ENCODE measurements at regions not wholly inside any gene's neighbourhood (a gene's known extent, or its start where the extent isn't known, plus 50 kb on each side); places are given as distances from the start of the nearest gene placed in this dataset.
"Not testable (repeated sequence)": the region's sequence is repeated elsewhere in the genome, so short reads cannot be mapped to it uniquely, and the experiment has no call there.

DNA sequence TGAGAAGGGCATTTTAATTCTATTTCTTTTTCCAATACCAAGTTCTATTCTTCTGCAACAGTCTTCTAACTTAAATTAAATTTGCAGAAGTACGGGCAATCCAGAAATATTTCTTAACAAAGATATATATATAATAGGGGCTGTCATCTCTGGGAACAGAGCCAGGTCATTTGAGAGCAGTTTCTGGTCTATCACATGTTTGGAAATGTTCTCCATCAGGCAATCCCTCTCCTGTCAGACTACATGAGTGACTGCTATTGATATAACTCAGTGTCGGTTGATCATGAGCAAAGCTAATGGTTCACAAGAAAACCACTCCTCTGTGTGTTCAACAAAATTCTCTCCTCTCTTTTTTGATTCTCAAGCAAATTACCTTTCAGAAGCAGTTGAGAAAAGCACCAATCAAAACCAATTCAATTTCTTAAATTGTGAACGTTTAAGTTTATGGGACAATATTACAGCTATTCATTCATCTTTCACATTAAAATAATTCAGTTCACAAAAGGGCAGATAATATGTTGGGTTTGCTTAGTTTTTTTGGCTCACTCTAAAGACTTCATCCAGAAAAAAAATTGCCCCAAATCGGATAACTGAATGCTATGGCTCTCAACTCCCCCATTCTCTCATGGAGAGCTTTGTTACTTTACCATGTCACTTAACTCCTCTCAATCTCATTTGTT lies 152.9 kb upstream of the TGFBR2 start:
- no peak overlapping the region for H3K27ac ChIP-seq
- DNase-seq (ENCODE audit: low read depth, low spot score) = no peak

GRCh38 chr3:30454636-30455035 lies 151.8 kb upstream of the TGFBR2 start:
- no peak for DNase-seq (ENCODE audit: low read depth, low spot score)
- no peak overlapping the region for H3K27ac ChIP-seq

DNA sequence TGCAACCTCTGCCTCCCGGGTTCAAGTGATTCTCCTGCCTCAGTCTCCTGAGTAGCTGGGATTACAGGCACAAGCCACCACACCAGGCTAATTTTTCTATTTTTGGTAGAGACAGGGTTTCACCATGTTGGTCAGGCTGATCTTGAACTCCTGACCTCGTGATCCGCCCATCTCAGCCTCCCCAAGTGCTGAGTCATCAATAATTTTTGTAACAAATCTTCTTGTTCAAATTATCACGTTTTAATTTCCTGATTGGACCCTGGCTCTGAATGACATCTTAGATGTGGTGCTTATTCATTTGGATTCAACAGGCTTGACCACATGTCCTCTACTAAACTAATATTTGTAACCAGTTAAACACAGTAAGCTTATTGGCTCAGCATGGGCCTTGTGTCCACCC lies 151.3 kb upstream of the TGFBR2 start:
- not testable (repeated sequence) for H3K27ac ChIP-seq; DNase-seq (ENCODE audit: low read depth, low spot score)

DNA sequence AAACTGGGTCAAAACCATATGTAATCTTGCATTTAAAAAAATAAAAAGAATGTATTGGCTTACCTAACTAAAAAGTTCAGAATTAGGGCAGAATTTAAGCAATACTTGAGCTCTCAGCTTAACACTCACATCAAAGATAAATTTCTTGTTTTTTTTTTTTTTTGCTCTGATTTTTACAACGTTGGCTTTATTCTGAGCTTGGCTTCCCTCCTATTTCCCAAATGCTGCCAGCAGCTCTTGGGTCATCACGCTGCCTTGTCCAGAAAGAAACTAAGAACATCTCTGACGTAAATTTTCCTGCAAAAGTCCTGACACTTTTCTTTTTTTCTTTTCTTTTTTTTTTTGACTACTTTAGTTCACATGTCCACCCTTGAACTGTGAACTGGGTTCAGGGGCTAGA lies 150.6 kb upstream of the TGFBR2 start:
- H3K27ac ChIP-seq = no peak overlapping the region
- no peak for DNase-seq (ENCODE audit: low read depth, low spot score)

DNA sequence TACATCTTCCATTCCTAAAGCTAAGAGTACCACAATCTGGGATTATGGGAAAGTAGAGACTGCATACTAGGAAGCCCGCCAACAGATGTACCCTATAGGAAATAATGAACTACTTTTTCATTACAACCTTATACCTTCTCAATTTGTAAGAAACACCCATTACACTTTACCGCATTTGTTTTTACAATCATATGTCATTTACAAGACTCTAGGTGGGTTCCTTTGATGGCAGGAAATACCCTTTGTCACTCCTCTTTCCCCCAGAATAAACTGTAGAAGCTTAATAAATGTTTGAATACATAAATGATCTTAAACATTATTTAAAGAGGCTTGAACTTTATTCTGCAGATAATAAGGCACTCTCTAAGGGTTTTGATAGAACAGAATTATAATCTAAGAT lies 150.1 kb upstream of the TGFBR2 start:
- H3K27ac ChIP-seq = no peak overlapping the region
- DNase-seq (ENCODE audit: low read depth, low spot score) = no peak

DNA sequence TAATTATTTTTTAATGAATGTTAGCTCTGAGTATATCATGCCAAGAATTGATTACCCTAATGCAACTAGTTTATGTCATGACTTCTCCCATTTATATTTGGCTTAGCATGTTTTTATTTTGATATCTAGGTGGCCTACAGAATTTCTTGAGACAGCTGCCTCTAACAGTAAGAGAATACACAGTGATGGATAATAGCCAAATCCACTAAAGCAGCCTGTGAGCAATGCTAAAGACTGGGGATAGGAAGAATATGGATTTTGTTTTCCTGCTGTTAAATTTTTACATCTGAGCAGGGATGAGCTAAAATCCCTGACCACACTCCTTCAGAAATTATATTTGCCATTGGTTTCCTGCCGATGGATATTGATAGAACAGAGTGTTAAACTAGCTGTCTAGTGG lies 149.3 kb upstream of the TGFBR2 start:
- DNase-seq (ENCODE audit: low read depth, low spot score) = no peak

GRCh38 chr3:30457726-30458125 lies 148.7 kb upstream of the TGFBR2 start:
- no peak overlapping the region for H3K27ac ChIP-seq

More for the DNA sequence above, 149.3 kb upstream of the TGFBR2 start:
- no peak overlapping the region for H3K27ac ChIP-seq

GRCh38 chr3:30458376-30459171 lies 147.8 kb upstream of the TGFBR2 start:
- DNase-seq (ENCODE audit: low read depth, low spot score) = no peak
- H3K27ac ChIP-seq = no peak overlapping the region

More at GRCh38 chr3:30457726-30458125, 148.7 kb upstream of the TGFBR2 start:
- DNase-seq (ENCODE audit: low read depth, low spot score) = no peak

DNA sequence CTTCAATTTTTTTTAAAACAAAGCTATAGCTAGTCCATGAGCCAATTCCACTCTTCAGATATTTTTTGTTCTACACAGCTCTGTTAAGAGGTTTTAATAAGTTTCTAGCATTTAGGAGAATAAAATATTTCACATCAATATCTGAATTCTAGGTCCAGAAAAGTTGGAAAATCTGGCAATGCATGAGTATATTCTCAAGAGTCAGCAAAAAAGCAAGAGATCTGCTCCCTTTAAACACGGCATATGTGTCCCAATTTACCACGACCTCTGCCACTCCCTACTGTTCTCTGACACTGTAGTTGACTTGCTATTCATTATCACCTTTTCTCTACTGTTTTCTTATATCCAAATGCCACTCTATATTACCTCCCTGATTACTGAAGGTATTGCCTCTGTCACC lies 145.1 kb upstream of the TGFBR2 start:
- DNase-seq (ENCODE audit: low read depth, low spot score) = no peak
- no peak overlapping the region for H3K27ac ChIP-seq

DNA sequence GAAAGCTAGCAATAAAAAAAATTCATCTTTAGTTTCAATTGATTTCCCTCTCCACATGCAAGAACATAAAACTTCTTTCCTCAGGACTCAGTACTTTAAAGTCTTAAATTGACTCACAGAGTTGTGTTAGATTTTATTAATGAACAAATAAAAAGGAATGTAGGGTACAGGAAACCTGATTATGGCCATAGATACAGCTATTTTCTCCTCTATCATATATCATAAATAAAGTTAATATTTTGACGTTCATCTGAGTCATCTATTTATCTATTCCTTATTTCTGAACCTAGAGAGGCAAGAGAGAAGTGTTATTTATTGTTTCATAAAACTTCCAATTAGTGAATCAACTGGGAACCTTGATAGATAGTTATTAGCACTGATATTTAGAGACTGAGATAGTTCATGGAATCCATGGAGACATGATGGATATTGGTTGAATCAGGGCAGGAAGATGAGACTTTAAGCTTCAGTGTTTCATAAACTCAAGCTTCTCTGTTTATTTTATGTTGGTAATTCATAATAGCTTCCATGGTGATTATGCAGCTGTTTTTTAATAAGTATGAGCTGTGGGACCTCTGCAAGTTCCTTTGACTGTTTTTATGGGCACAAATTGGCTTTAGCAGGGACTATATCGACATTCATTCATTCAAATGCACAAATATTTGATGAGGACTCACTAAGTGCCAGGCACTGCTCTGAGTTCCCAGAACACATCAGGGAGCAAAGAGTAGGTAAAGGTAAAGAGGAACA lies 143.5 kb upstream of the TGFBR2 start:
- H3K27ac ChIP-seq = no peak overlapping the region
- DNase-seq (ENCODE audit: low read depth, low spot score) = no peak

- no peak for DNase-seq (ENCODE audit: low read depth, low spot score)
- no peak overlapping the region for H3K27ac ChIP-seq
These were observed 142.0 kb upstream of the TGFBR2 start for GRCh38 chr3:30464381-30464780.

- no peak for DNase-seq (ENCODE audit: low read depth, low spot score)
- H3K27ac ChIP-seq = no peak overlapping the region
These were observed 140.9 kb upstream of the TGFBR2 start for GRCh38 chr3:30465454-30465853.

DNA sequence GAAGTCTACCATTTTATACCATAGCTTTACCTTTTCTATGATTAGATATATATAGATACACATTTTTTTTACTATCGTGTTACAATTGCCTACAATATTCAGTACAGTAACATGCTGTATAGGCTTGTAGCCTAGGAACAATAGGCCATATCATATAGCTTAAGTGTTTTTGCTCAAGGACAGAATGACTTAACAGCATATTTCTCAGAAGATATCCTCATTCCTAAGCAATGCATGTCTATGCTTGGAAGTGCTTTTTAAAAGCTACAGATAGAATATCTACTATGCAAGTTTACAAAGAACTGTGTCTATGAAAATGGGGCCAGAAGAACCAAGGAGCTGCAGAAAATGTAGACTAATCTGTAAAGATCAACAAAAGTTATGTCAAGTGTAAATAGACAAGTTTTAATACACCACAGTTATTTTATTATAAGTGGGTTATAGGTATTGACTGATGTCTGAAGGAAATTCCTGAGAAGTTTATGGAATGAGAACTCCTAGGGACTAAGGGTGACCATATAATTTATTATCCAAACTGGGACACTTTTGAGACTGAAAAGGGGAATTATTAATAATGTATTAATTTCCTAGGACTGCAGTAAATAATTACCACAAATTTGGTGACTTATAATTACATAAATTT lies 138.7 kb upstream of the TGFBR2 start:
- no peak for DNase-seq (ENCODE audit: low read depth, low spot score)
- peak overlapping the region; percentile 21 for H3K27ac ChIP-seq

- DNase-seq (ENCODE audit: low read depth, low spot score) = no peak
- H3K27ac ChIP-seq = no peak overlapping the region
These were observed 137.3 kb upstream of the TGFBR2 start for GRCh38 chr3:30469133-30469532.

DNA sequence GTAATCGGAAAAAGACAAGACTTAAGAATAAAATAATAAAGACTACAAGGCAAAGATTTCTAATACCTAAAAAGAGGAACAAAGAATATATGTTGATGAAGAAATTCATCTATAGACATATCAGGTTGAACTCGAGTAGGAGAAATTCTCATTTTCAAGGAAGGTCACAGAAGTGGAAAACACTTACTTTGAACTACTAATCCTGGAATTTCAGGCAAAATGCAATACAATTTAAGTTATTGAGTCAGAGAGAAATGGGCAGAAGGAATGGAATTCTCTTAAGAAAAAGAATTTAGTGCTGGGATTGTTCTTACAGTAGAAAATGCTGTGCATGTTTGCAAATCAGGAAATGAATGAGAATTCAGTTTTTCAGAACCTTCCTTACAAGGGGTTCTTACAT lies 135.9 kb upstream of the TGFBR2 start:
- DNase-seq (ENCODE audit: low read depth, low spot score) = no peak
- H3K27ac ChIP-seq = no peak overlapping the region

- no peak for DNase-seq (ENCODE audit: low read depth, low spot score)
- H3K27ac ChIP-seq = no peak overlapping the region
These were observed 135.3 kb upstream of the TGFBR2 start for GRCh38 chr3:30471066-30471465.

DNA sequence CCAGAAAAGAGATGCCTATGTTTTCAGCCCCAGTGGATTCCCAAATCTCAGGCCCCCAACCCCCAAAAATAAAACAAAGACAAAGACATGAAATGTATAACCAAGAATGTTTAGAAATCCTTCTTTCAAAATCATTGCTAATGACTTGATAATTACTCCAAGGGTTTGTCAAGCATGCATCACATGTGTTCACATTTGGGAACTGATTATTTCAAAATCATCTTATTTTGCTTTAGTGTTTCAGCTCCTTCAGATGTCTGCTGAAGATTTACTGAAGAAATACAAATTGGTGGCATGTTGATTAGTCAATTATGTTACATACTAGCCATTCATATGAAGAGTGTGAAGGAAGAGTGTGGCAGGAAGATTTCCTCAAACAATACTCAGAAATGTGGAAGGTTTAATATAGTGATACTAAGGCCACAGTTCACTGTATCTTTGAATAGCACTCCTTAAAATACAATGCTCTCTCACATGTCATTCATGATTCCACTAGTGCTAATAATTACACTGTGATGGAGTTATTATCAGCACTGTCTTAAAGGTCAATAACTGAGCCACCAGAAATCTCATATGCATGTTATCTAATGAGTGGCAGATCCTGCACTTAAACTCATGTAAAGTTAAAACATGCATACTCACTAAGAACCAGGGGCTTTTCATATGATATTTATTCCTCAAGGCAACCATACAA lies 134.5 kb upstream of the TGFBR2 start:
- no peak for DNase-seq (ENCODE audit: low read depth, low spot score)
- no peak overlapping the region for H3K27ac ChIP-seq

GRCh38 chr3:30473374-30474051 lies 132.9 kb upstream of the TGFBR2 start:
- H3K27ac ChIP-seq = peak overlapping the region; percentile 60
- DNase-seq (ENCODE audit: low read depth, low spot score) = no peak

DNA sequence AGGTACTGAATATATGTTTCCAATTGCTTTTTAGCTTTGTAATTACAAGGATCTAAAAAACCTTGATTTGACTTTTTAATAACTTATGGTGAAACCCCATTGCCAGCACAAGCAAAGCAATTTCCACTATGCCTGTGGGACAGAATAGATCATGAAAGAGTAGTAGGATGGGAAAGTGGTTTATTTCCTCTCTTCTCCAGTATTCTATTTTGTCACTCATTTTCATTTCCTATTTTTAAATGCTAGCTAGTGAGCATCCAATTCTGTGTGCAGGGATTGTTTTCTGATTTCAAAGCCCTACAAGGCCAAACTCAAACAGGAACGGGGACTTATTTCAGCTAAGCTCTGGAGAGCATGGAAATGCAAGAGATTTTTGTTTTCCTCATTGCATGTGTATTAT lies 132.0 kb upstream of the TGFBR2 start:
- no peak for DNase-seq (ENCODE audit: low read depth, low spot score)
- peak overlapping the region; percentile 60 for H3K27ac ChIP-seq
